GM18508 (cell line): ENCODE measurements at regions not wholly inside any gene's neighbourhood (a gene's known extent, or its start where the extent isn't known, plus 50 kb on each side); places are given as distances from the start of the nearest gene placed in this dataset.

Experiments used
- ATAC-seq: cut with Tn5 transposase; IDR thresholded peaks from one replicate; pipeline ENCODE4 v1.9.1; 2021; ENCODE audit warnings: moderate number of reproducible peaks; ENCODE audit not compliant: insufficient read depth, unreplicated experiment

DNA sequence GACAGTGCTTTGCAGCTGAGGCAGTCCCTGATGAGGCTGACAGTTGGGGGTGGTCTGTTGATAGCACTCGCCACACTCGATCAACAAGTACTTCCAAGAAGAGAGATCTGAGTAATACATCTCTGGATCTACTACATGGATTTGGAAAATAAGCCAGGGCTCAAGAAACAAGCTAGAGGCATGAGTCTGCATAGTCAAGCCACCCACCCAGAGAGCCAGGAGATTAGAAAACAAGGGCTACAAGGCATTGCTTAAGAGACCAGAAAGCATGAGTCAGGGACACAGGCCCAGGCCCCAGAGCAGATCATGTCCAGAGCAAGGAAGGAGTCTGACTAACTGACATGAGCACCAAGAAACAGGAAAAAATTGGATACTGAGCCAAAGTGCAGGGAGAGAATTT, 196.9 kb upstream of the CWC22 start:
- ATAC-seq: no peak

DNA sequence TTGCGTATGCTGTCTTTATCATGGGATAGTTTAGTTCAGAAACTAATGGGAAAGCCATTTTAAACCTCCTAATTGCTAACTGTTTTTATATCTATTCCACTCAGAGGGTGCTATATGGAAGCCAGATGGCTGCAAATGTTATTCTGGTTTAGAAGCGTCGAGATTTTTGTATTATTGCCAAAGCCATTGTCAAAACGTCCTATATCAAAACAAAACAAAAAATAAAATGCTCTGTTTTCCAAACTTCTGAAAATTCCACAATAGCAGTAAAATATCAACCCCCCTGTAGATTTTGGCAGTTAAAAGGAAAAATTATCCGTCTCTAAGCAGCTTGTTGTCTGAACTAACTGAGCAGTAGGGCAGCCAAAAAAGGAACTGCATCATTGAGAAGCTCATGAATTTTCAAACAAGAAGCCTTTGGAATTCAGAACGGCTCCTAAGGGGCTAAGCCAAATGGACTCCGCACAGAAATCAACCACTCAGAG, 195.4 kb upstream of the CWC22 start:
- no peak for ATAC-seq

DNA sequence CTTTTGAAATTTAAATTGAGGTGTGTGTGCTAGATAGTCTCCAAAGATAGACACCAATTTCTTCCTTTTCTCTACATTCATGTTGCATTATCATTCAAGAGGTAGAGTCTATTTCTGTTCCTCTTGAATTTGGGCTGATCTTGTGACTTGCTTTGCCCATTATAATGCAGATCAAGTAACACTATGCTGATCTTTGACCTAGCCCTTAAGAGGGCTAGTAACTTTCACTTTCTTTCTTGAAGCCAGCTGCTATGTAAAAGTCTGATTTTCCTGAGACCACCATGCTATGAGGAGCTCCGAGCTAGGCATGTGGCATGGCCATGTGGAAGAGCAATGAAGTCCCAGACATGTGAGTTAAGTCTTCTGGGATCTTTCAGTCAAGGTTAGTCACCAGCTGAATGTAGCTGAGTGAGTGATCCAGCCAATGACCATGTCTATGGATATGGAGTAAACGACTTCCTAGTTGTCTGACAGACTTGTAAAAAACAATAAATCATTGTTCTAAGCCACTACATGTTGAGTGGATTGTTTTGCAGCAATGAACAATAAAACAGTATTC, 189.4 kb upstream of the CWC22 start:
- no peak for ATAC-seq

DNA sequence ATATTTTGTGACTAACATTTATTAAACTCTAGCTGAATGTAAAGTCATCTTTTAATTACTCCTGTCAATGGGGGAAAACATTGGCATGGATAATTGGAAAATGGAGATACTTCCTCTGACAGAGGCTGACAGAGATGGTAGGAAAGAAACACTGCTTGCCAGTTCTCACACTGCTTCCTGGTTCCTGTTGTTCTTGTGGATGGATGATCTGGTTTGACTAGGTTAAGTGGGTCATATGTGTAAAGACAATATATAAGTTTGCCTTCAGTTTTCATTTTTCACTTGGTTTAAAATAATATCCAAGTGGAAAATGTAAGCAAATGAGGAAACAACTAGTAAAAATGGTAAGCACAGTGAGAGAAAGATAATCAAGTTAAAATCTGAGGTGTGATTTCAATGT, 188.8 kb upstream of the CWC22 start:
- ATAC-seq: no peak

DNA sequence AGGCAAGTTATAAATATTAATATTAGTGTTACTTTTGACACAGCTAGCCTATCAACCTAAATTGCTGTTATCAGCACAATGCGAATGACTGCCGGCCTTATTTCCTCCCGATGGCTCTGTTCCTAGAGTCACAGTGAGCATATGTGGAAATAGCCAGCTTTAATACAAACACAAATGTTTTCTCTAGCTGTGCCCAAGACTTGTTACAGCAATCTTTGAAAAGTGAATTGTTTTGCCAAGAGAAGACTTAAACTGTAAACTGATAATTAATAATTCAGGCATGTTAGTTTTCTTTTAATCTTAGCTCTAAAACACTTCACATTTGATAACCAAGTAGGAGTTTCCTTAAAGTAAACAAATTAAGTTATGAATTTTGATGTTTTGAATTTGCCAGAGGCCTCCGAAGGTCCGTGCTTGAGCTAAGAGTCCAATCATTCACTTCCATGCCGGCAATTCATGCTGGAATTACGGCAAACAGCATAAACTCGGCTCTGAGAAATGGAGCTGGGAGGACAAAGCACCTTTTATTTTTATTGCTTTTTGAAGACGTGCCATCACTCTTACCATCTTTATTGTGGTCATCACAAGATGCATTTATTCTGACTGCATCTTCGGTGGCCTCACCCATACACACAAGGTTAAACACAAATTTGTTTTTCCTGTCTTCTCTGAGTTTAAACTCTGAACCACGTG, 184.5 kb upstream of the CWC22 start:
- no peak for ATAC-seq

DNA sequence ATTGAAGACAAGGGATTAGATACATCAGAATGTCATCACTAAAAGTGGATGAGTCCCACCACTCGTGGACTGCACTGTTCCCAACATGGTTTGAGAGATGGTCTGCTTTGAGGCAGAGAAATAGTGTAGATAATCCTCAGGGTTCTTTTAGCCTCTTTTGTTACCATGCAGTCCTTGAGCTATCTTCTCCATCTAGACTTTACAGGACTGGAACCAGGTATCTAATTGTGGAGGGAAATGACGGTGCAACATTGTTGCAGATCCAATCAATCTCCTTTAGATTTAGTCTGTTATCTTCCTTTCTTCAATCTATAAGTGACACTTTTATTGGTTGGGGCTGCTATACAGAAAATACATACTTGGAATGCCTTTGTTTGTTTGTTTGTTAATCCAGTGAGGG, 183.8 kb upstream of the CWC22 start:
- no peak for ATAC-seq

DNA sequence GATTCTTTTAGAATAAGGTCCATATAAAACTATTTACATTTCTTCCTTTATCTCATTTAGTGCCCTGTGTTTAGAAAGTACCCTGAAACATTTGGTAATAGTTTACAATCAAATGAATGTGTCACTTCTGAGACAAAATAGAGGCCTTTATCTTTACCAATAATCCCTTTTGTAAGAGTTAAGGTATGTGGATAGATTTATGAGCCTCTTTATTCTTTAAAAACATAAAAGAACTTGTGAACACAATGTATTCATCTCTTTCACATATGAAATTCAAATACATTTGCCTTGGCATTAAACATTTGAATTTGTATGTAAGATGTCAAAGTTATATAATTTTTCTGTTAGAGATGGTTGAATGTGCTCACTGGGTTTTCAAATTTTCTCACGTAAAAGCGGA, 180.5 kb upstream of the CWC22 start:
- ATAC-seq: no peak

DNA sequence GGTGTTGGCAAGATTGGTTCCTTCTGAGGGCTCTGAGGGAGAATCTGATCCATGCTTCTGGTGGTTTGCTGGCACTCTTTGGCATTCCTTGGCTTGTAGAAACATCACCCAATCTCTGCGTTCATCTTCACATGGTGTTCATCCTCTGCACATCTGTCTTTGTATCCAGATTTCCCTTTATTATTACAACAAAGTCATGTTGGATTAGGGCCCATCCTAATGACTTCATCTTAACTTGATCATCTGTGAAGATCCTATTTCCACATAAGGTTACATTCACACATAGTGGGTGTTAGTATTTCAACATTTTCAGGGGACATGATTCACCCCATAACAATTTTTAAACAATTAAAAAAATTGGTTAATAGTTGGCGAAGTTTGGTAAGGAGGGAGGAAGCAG, 177.4 kb upstream of the CWC22 start:
- ATAC-seq: no peak

DNA sequence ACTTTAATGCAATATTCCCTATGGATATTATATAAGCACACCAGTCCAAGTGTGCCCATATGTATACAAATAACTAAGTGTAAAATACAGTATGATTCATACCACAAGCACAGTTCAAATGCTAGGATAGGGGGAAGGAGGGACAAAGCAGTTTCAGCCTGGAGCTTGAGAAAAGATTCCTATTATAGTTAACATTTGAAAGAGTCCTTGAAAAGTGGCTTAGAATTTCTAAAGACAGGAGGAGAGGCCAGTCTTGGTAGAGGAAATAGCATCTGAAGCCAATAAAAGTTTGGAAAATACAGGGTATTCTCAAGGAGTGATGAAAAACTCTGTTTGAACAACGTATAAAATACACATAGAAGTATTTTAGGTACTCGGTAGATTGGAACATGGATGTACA, 173.4 kb upstream of the CWC22 start:
- no peak for ATAC-seq

DNA sequence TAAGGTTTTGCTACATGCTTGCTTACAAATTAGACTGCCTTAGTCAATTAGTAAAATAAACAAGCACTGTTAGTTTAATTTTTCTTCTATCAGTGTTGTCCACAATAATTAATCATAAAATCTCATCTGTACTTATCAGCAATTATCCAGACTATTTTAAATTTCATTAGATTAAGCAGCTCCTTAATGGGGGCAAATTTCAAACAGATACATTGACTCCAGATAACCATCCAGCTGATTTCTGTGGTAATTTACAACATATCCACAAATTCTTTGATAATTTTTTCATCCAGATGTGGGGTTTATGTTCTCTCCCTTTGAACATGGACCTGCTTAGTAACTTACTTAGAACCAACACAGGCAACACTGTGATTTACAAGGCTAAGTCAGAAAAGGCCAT, 170.4 kb upstream of the CWC22 start:
- ATAC-seq: no peak

DNA sequence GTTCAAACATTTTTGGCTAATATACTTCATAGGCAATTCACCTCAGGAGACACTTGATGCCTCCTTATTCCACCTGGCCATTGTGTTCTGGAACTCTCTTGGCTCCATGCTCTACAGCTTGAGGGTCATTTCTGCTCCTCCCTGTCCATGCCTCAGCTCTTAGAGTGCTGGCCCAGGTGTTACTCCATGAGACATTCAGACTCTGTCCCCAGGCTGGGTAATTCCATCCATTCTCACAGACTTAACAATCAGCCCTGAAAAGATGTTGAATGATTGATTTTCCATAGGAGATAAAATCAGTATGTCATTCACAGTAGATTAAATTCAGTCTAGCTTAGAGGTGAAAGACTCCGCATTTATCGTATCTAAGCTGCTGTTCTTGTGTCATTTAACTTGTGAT, 168.6 kb upstream of the CWC22 start:
- ATAC-seq: no peak

DNA sequence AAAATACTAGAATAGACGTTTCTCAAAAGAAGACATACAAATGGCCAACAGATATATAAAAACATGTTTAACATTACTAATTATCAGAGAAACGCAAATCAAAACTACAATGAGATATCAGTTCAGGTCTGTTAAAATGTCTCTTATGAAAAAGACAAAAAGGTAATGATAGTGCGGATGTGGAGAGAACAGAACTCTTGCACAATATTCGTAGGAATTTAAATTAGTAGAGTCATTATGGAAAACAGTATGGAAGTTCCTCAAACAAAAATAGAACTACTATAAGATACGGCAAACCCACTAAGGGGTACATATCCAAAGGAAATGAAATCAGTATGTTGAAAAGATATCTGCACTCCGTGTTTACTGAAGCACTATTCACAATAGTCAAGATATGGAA, 167.5 kb upstream of the CWC22 start:
- ATAC-seq: no peak

DNA sequence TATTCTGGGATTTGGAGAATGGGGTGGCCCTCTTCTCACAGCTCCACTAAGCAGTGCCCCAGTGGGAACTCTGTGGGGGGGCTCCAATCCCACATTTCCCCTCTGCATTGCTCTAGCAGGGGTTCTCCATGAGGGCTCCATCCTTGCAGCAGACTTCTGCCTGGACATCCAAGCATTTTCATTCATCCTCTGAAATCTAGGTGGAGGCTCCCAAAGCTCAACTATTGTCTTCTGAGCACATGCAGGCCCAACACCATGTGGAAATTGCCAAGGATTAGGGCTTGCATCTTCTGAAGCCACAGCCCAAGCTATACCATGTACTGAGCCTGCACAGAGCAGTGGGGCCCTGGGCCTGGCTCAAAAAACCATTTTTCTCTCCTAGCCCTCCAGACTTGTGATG, 162.4 kb upstream of the CWC22 start:
- ATAC-seq: no peak

DNA sequence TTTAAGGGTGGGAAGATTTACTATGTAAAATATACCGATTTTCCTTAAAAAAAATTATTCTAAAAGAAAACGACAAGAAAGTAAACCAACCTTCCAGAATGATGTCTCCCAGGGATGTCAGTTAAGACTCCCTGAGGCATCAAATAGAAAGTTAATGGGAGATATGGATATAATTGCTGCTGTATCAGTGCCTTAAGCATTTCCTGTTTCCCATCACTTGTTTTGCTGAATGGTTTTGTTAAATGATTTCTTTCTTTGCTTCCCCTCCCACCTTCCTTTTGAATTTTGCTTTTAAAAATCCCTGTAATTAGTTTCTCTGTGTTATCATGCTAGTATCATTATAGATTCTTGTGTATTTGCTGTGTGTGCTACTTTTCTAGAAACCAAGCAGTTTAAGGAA, 154.3 kb upstream of the CWC22 start:
- ATAC-seq: no peak

DNA sequence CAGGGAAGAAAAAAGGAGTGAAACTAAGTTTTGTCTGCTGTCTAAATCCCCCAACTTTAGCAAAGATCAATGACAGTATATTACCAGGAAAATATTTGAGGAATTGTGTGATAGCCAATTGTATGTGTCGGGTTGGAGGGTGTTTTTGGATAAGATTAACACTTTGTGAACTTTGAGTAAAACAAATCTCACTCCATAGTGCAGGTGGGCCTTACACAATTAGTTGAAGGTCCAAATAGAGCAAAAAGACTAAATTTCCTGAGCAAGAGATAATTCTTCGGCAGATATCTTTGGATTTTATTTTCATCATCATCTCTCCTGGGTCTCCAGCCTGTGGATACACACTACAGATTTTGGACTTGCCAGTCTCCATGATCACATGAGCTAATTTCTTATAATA, 152.8 kb upstream of the CWC22 start:
- ATAC-seq: no peak

DNA sequence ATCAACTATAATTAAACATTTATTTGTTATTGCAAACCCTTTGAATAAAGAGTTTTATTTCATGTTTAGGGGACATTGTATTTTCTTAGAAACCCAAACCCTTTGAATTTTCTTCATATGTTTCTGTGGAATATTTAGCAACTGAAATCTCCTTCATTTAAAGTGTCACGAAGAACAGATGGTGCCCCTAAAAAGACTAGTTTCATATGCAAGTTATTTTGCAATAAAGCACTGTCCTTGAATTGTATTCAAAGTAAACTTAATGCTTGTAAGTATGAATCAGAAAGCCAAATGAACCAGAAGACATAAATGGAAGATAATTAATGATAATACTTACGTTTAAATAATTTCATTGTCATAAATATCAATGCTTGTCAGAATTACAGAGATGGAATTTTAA, 151.9 kb upstream of the CWC22 start:
- ATAC-seq: no peak

DNA sequence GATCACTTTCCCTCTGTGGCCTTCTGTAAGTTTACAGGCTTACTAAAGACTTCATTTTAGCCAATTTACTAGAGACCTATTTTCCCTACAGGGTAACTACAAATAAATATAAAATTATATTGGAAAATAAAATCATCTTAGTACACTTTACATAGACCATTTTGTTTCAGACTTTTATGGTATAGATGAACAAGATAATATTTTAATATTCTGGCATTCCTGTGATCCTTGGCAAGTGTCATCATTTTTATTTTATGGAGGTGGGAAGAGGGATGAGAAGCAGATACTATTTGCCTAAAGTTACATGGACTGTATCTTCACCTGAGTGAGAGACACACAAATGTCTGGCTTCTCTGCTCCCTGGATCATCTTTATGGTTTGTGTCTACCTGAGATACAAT, 149.6 kb upstream of the CWC22 start:
- ATAC-seq: no peak

DNA sequence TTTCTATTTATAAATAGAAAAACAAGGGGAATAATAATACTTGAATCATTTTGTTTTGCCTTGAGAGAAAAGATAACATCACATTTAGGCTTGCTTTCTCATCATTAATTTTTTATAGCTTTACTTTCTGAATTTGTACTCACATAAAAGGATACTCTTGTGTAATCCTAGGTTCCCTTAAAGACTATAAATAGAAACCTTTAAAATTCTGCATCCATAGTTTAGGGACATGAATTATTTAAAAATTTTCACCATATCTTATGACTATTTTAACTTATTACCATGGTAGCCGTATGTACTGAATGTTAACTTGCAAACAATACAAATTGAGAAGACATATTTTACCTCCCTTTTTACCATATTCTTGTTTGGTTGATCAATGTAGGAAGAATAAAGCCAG, 143.5 kb upstream of the CWC22 start:
- no peak for ATAC-seq

DNA sequence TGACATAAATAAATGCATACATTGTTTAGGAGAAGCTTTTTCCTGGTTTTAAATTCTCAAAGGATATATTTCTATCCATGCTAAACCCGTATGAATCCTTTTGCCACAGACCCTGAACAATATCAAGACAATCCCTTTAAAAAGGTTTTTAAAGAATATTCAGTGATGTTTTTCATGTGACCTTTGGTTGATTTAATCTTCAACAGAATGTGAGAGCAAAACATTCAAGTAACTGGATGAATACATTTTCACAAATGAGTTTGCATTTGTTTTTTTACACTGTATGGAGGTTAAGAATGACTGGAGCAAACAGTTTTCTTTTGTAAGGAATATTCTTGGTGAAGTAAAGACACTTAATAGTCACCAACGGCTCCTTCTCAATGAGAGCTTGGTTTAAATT, 139.4 kb upstream of the CWC22 start:
- no peak for ATAC-seq

DNA sequence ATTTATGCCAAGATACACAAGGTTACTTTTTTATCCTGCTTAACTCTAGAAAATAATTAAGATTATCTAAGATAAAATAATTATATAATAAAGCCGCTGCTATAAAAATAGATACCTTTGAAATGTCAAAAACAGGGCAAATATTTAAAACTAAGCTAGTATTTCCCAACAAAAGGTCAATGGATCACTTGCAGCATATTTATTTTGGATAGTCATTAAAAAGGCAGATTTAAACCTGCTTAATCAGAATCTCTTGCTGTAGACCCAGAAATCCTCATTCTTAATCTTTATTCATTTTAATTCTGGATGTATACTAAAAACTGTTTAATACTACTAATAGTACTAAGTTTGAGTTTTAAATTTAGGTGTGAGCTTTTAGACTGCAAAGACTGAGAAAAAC, 139.0 kb upstream of the CWC22 start:
- ATAC-seq: no peak

DNA sequence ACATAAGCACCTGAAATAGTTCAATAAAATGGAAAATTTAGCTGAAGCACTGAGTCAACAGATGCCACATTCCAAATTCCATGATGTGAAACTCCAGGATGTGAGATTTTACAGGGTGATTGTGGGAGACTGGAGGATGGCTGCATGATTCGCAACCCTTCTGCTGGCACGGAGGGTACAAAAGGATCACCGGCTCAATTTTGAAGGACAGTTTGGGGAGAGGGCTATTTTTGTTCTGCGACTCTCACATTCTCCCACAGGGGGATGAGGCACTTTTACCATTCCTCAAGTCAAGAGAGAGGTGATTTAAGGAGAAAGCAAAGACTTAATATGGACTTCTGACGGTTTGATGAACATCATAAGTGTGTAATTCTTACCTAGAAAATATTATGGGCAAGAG, 138.1 kb upstream of the CWC22 start:
- ATAC-seq: no peak

DNA sequence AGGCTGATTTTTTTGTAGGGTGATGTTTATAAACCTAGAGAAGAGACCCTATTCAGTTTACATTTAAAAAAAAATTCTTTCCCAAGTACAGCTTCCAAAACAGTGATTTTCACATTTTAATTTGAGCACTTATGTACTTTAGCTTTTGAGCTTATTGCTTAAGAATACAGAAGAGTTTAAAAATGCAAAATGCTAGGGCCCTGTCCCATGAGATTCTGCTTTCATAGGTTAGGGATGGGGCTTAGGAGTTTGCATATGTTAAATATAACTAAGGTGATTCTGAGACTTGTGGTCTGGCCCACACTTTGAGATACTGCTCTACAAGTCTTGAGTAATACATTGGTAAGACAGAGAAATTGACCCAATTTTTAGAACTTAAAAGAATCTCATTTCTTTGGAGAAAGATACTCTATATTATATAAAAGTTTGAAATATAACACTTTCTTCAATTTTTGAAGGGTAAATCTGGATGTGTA, 137.3 kb upstream of the CWC22 start:
- ATAC-seq: no peak
